DND-41 (cell line): ENCODE measurements at regions not wholly inside any gene's neighbourhood (a gene's known extent, or its start where the extent isn't known, plus 50 kb on each side); places are given as distances from the start of the nearest gene placed in this dataset.

Experiments
- ATAC-seq: fragments of 200-7000 bp; cut with Tn5 transposase; 3 replicates; pipeline ENCODE4 v1.9.1; 2021; ENCODE audit warnings: low read depth; ENCODE audit not compliant: insufficient read depth
- DNase-seq: peaks from one replicate; pipeline ENCODE4 v3.0.0-alpha.2; 2020
- H2AFZ ChIP-seq: 2 replicates; pipeline ENCODE4 v1.6.0; 2012; ENCODE audit warnings: low read depth, low read length
- H3K27ac ChIP-seq: 2 replicates; pipeline ENCODE4 v1.5.1; 2012; ENCODE audit warnings: low read length, inconsistent platforms
- H3K27me3 ChIP-seq: fragments of 200-600 bp; sonication (generic); 2 replicates; pipeline ENCODE4 v1.6.0; 2012; ENCODE audit warnings: low read length, mild to moderate bottlenecking, inconsistent platforms; ENCODE audit not compliant: insufficient read depth, poor library complexity
- H3K36me3 ChIP-seq: 2 replicates; pipeline ENCODE4 v1.5.1; 2012; ENCODE audit warnings: low read length, inconsistent platforms; ENCODE audit not compliant: insufficient read depth
- H3K4me1 ChIP-seq: 2 replicates; pipeline ENCODE4 v1.5.1; 2012; ENCODE audit warnings: mild to moderate bottlenecking, low read length; ENCODE audit not compliant: insufficient read depth
- H3K4me2 ChIP-seq: 2 replicates; pipeline ENCODE4 v1.6.0; 2012; ENCODE audit warnings: mild to moderate bottlenecking, moderate library complexity, low read length, inconsistent platforms; ENCODE audit not compliant: insufficient read depth
- H3K4me3 ChIP-seq, 2 experiments: fragments of 200-600 bp in 1 of 2; shearing (Covaris generic) in 1 of 2; 2 replicates each; pipeline ENCODE4 v1.5.1; 2012 to 2016; ENCODE audit warnings: inconsistent platforms in 2 of 2, low read length in 2 of 2, mild to moderate bottlenecking in 2 of 2, low read depth in 1 of 2, moderate library complexity in 1 of 2
- H3K79me2 ChIP-seq: 2 replicates; pipeline ENCODE4 v1.6.0; 2012; ENCODE audit warnings: low read length, inconsistent platforms; ENCODE audit not compliant: insufficient read depth
- H3K9ac ChIP-seq: 2 replicates; pipeline ENCODE4 v1.6.0; 2012; ENCODE audit warnings: low read depth, mild to moderate bottlenecking, inconsistent platforms, low read length, moderate library complexity
- H3K9me3 ChIP-seq: 2 replicates; pipeline ENCODE4 v1.5.1; 2012; ENCODE audit warnings: low read length, moderate library complexity, mild to moderate bottlenecking, inconsistent platforms; ENCODE audit not compliant: insufficient read depth, severe bottlenecking
- H4K20me1 ChIP-seq: 2 replicates; pipeline ENCODE4 v1.6.0; 2012; ENCODE audit warnings: low read length; ENCODE audit not compliant: insufficient read depth
- EZH2 ChIP-seq: IDR thresholded peaks from 3 replicates; pipeline ENCODE4 v1.6.1; 2012; ENCODE audit warnings: borderline replicate concordance, low read depth, mild to moderate bottlenecking, moderate library complexity, low read length, inconsistent platforms; ENCODE audit not compliant: severe bottlenecking
- TF ChIP-seq, protein P1 (sequence below): IDR thresholded peaks from 2 replicates; pipeline ENCODE4 v1.5.1; 2012; ENCODE audit warnings: borderline replicate concordance, low read length, moderate library complexity, mild to moderate bottlenecking; ENCODE audit not compliant: poor library complexity, severe bottlenecking; ENCODE audit errors: extremely low read depth

- no peaks in the 10 kb centered on the region for H3K36me3 ChIP-seq
- H4K20me1 ChIP-seq: no peaks in the 10 kb centered on the region
- H3K4me2 ChIP-seq: no peak overlapping the region
- TF ChIP-seq, protein P1, sequence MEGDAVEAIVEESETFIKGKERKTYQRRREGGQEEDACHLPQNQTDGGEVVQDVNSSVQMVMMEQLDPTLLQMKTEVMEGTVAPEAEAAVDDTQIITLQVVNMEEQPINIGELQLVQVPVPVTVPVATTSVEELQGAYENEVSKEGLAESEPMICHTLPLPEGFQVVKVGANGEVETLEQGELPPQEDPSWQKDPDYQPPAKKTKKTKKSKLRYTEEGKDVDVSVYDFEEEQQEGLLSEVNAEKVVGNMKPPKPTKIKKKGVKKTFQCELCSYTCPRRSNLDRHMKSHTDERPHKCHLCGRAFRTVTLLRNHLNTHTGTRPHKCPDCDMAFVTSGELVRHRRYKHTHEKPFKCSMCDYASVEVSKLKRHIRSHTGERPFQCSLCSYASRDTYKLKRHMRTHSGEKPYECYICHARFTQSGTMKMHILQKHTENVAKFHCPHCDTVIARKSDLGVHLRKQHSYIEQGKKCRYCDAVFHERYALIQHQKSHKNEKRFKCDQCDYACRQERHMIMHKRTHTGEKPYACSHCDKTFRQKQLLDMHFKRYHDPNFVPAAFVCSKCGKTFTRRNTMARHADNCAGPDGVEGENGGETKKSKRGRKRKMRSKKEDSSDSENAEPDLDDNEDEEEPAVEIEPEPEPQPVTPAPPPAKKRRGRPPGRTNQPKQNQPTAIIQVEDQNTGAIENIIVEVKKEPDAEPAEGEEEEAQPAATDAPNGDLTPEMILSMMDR: no peak
- TF ChIP-seq EZH2: no peak
- no peak overlapping the region for H3K9ac ChIP-seq
- H3K79me2 ChIP-seq: no peaks in the 10 kb centered on the region
- no peak overlapping the region for H3K27ac ChIP-seq
- no peak overlapping the region for H2AFZ ChIP-seq
- no peaks in the 10 kb centered on the region for H3K9me3 ChIP-seq
- H3K4me1 ChIP-seq: no peaks in the 10 kb centered on the region
- no peaks in the 10 kb centered on the region for H3K27me3 ChIP-seq
- no peak overlapping the region for H3K4me3 ChIP-seq
- DNase-seq (no peak), ATAC-seq (no peak)
Measured at GRCh38 chr4:157421365-157421764, 200.8 kb downstream of the GRIA2 start.
